ENCODE measurements at regions not wholly inside any gene's neighbourhood (a gene's known extent, or its start where the extent isn't known, plus 50 kb on each side); places are given as distances from the start of the nearest gene placed in this dataset.

- ATAC-seq (no peak), DNase-seq (no peak)
- intact Hi-C loops (cut with DNase I), result no loop called here
- Histone ChIP-seq H3K27ac (no peak overlapping the region), H3K4me1 (no peaks in the 10 kb centered on the region), H3K36me3 (no peaks in the 10 kb centered on the region), H3K9me3 (no peaks in the 10 kb centered on the region), H3K27me3 (no peaks in the 10 kb centered on the region), H3K4me3 (no peak overlapping the region)
- no peak for TF ChIP-seq CTCF (IDR thresholded peaks at IDR 0.05)
Measured at GRCh38 chr16:9401173-9401572, 309.7 kb downstream of the HAPSTR1 start.

GRCh38 chr16:9402293-9402860, 310.9 kb downstream of the HAPSTR1 start:
- ATAC-seq (no peak), DNase-seq (no peak)
- no peak for TF ChIP-seq CTCF (IDR thresholded peaks at IDR 0.05)
- no peaks in the 10 kb centered on the region for H3K36me3 ChIP-seq
- no peak overlapping the region for H3K27ac ChIP-seq
- no peaks in the 10 kb centered on the region for H3K4me1 ChIP-seq
- H3K4me3 ChIP-seq, result no peak overlapping the region
- no peaks in the 10 kb centered on the region for H3K27me3 ChIP-seq
- intact Hi-C loops (cut with DNase I), result no loop called here
- no peaks in the 10 kb centered on the region for H3K9me3 ChIP-seq

- no peak for DNase-seq
- no peaks in the 10 kb centered on the region for H3K27me3 ChIP-seq
- intact Hi-C loops (cut with DNase I), result no loop called here
- no peaks in the 10 kb centered on the region for H3K4me1 ChIP-seq
- H3K36me3 ChIP-seq, result no peaks in the 10 kb centered on the region
- TF ChIP-seq CTCF (IDR thresholded peaks at IDR 0.05), result no peak
- no peak overlapping the region for H3K4me3 ChIP-seq
- no peak for ATAC-seq
- H3K9me3 ChIP-seq, result no peaks in the 10 kb centered on the region
- H3K27ac ChIP-seq, result no peak overlapping the region
Measured at GRCh38 chr16:9404811-9405210, 313.4 kb downstream of the HAPSTR1 start.

- intact Hi-C loops (cut with DNase I), result no loop called here
- ATAC-seq, result no peak
- Histone ChIP-seq H3K27ac (no peak overlapping the region), H3K9me3 (no peaks in the 10 kb centered on the region), H3K27me3 (no peaks in the 10 kb centered on the region), H3K36me3 (no peaks in the 10 kb centered on the region), H3K4me3 (no peak overlapping the region), H3K4me1 (no peaks in the 10 kb centered on the region)
- no peak for DNase-seq
- no peak for TF ChIP-seq CTCF (IDR thresholded peaks at IDR 0.05)
Measured at GRCh38 chr16:9406038-9406712, 314.7 kb downstream of the HAPSTR1 start.

- Histone ChIP-seq H3K4me3 (no peak overlapping the region), H3K9me3 (no peaks in the 10 kb centered on the region), H3K4me1 (no peaks in the 10 kb centered on the region), H3K27me3 (no peaks in the 10 kb centered on the region), H3K27ac (no peak overlapping the region), H3K36me3 (no peaks in the 10 kb centered on the region)
- ATAC-seq, result no peak
- intact Hi-C loops (cut with DNase I), result no loop called here
- TF ChIP-seq CTCF (IDR thresholded peaks at IDR 0.05), result no peak
- DNase-seq, result no peak
Measured at GRCh38 chr16:9407206-9407758, 315.8 kb downstream of the HAPSTR1 start.
